ENCODE measurements at regions not wholly inside any gene's neighbourhood (a gene's known extent, or its start where the extent isn't known, plus 50 kb on each side); places are given as distances from the start of the nearest gene placed in this dataset.

GRCh38 chr18:55137602-55138001, 178.3 kb upstream of the CCDC68 start:
- Mint-ChIP-seq H3K4me3 (no peak overlapping the region), H3K4me1 (ENCODE audit: low read depth) (no peaks in the 10 kb centered on the region), H3K36me3 (ENCODE audit: low read depth) (no peaks in the 10 kb centered on the region), H3K27ac (no peak overlapping the region), H3K9me3 (no peaks in the 10 kb centered on the region), H3K27me3 (no peaks in the 10 kb centered on the region)
- intact Hi-C loops (cut with micrococcal nuclease), result no loop called here

GRCh38 chr18:55136864-55137263, 177.6 kb upstream of the CCDC68 start:
- no peaks in the 10 kb centered on the region for H3K27me3 Mint-ChIP-seq
- intact Hi-C loops (cut with micrococcal nuclease), result no loop called here

GRCh38 chr18:55136258-55136657, 177.0 kb upstream of the CCDC68 start:
- intact Hi-C loops (cut with micrococcal nuclease), result no loop called here
- no peak overlapping the region for H3K27ac Mint-ChIP-seq
- peaks cover 2% of the 10 kb centered on the region for H3K27me3 Mint-ChIP-seq
- H3K9me3 Mint-ChIP-seq, result no peaks in the 10 kb centered on the region
- no peaks in the 10 kb centered on the region for H3K4me1 Mint-ChIP-seq (ENCODE audit: low read depth)
- H3K36me3 Mint-ChIP-seq (ENCODE audit: low read depth), result no peaks in the 10 kb centered on the region
- H3K4me3 Mint-ChIP-seq, result no peak overlapping the region

More at GRCh38 chr18:55136864-55137263, 177.6 kb upstream of the CCDC68 start:
- Mint-ChIP-seq H3K9me3 (no peaks in the 10 kb centered on the region), H3K4me3 (no peak overlapping the region), H3K4me1 (ENCODE audit: low read depth) (no peaks in the 10 kb centered on the region), H3K27ac (no peak overlapping the region), H3K36me3 (ENCODE audit: low read depth) (no peaks in the 10 kb centered on the region)

GRCh38 chr18:55133378-55133777, 174.1 kb upstream of the CCDC68 start:
- Mint-ChIP-seq H3K27ac (no peak overlapping the region), H3K9me3 (no peaks in the 10 kb centered on the region), H3K4me1 (ENCODE audit: low read depth) (no peaks in the 10 kb centered on the region), H3K4me3 (no peak overlapping the region), H3K36me3 (ENCODE audit: low read depth) (no peaks in the 10 kb centered on the region), H3K27me3 (peaks cover 2% of the 10 kb centered on the region)
- intact Hi-C loops (cut with micrococcal nuclease), result no loop called here

- Mint-ChIP-seq H3K27ac (no peak overlapping the region), H3K4me3 (no peak overlapping the region), H3K9me3 (peaks cover 14% of the 10 kb centered on the region), H3K4me1 (ENCODE audit: low read depth) (no peaks in the 10 kb centered on the region), H3K36me3 (ENCODE audit: low read depth) (no peaks in the 10 kb centered on the region), H3K27me3 (peaks cover 2% of the 10 kb centered on the region)
- intact Hi-C loops (cut with micrococcal nuclease), result no loop called here
These were observed 169.2 kb upstream of the CCDC68 start for GRCh38 chr18:55128437-55128836.

GRCh38 chr18:55124078-55124763, 165.0 kb upstream of the CCDC68 start:
- intact Hi-C loops (cut with micrococcal nuclease), result no loop called here
- Mint-ChIP-seq H3K4me3 (no peak overlapping the region), H3K9me3 (peaks cover 27% of the 10 kb centered on the region), H3K36me3 (ENCODE audit: low read depth) (no peaks in the 10 kb centered on the region), H3K4me1 (ENCODE audit: low read depth) (no peaks in the 10 kb centered on the region), H3K27me3 (no peaks in the 10 kb centered on the region), H3K27ac (no peak overlapping the region)

GRCh38 chr18:55123361-55123760, 164.1 kb upstream of the CCDC68 start:
- no peak overlapping the region for H3K27ac Mint-ChIP-seq
- H3K4me3 Mint-ChIP-seq, result no peak overlapping the region
- H3K36me3 Mint-ChIP-seq (ENCODE audit: low read depth), result no peaks in the 10 kb centered on the region
- H3K4me1 Mint-ChIP-seq (ENCODE audit: low read depth), result no peaks in the 10 kb centered on the region
- intact Hi-C loops (cut with micrococcal nuclease), result no loop called here
- no peaks in the 10 kb centered on the region for H3K27me3 Mint-ChIP-seq
- peaks cover 27% of the 10 kb centered on the region for H3K9me3 Mint-ChIP-seq

DNA sequence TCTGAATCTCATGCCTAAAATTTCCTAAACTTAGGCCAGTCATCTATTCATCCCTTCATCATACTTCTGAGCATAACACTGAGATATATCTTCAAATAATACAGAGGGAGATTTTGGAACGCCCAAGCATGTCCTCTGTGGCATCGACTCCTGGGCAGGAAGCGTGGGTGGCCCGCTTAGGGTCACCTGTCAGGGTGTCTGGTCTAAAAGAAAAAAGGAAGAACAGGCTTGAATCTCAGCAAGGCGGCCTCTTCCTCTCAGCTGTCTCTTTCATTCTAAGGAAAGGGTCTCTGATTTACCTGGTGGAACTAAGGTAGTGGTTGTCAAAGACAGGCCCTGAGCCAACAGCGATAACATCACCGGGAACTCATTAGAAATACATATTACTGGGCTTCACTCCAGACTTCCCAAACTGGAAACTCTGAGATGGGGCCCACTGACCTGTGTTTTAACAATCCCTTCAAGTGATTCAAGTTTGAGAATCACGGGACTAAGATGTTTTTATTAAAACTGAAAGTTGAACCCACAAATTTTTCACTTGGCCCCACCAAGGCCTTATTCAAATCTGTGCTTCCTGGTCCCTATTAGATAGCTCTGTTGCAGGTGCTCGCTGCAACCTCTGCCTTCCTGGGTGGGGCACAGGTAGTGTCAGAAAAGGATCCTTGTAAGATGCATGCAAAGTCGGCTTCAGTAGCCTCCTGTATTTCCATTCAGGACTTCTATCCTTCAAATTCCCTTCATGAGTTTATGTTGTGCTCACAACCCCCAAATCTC, 162.3 kb upstream of the CCDC68 start:
- no peak overlapping the region for H3K4me3 Mint-ChIP-seq
- no peaks in the 10 kb centered on the region for H3K27me3 Mint-ChIP-seq
- intact Hi-C loops (cut with micrococcal nuclease), result no loop called here
- no peaks in the 10 kb centered on the region for H3K36me3 Mint-ChIP-seq (ENCODE audit: low read depth)
- peaks cover 13% of the 10 kb centered on the region for H3K9me3 Mint-ChIP-seq
- no peaks in the 10 kb centered on the region for H3K4me1 Mint-ChIP-seq (ENCODE audit: low read depth)
- no peak overlapping the region for H3K27ac Mint-ChIP-seq

GRCh38 chr18:55120896-55121295, 161.6 kb upstream of the CCDC68 start:
- no peaks in the 10 kb centered on the region for H3K36me3 Mint-ChIP-seq (ENCODE audit: low read depth)
- no peak overlapping the region for H3K27ac Mint-ChIP-seq
- intact Hi-C loops (cut with micrococcal nuclease), result no loop called here
- no peak overlapping the region for H3K4me3 Mint-ChIP-seq
- H3K4me1 Mint-ChIP-seq (ENCODE audit: low read depth), result no peaks in the 10 kb centered on the region
- H3K27me3 Mint-ChIP-seq, result no peaks in the 10 kb centered on the region
- H3K9me3 Mint-ChIP-seq, result peaks cover 13% of the 10 kb centered on the region

DNA sequence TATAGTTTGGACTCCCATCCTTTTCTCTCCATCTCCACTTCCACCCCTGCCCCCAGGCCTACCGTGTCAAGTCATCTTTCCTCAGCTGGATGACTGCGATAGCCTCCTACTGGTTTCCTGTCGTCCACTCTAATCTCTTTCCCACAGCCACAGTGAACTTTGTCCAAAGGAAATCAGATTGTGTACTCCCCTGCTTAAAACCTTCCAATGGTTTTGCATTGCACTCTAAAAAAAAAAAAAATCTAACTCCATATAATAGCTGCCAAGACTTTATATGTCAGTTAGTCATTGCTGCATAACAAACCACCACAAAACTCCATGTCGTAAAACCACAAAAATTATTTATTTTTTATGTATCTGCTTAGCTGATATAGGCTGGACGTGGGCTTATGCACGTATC, 160.2 kb upstream of the CCDC68 start:
- intact Hi-C loops (cut with micrococcal nuclease), result no loop called here
- Mint-ChIP-seq H3K27me3 (no peaks in the 10 kb centered on the region), H3K36me3 (ENCODE audit: low read depth) (no peaks in the 10 kb centered on the region), H3K9me3 (peaks cover 13% of the 10 kb centered on the region), H3K4me1 (ENCODE audit: low read depth) (no peaks in the 10 kb centered on the region), H3K4me3 (no peak overlapping the region), H3K27ac (no peak overlapping the region)

DNA sequence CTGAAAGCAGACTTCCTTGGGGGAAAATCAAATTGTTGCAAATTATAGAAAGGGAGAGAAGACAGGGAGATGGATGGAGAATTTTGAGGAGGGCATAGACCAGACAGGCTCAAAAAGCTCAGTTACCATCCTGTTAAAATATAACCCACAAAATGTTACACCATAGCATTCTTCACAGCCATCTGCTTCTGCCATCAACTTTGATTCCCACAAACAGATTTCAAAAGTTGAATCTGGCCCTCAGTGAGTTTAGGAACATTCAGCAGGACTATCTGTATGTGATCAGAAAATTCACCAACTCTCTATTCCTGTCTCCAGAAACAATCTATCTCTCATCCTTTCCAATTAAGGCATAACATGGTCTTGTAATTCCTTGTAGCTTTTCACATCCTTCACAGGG, 159.8 kb upstream of the CCDC68 start:
- Mint-ChIP-seq H3K36me3 (ENCODE audit: low read depth) (no peaks in the 10 kb centered on the region), H3K4me1 (ENCODE audit: low read depth) (no peaks in the 10 kb centered on the region), H3K27ac (no peak overlapping the region), H3K9me3 (peaks cover 13% of the 10 kb centered on the region), H3K4me3 (no peak overlapping the region), H3K27me3 (no peaks in the 10 kb centered on the region)
- intact Hi-C loops (cut with micrococcal nuclease), result no loop called here

GRCh38 chr18:55116863-55117262, 157.6 kb upstream of the CCDC68 start:
- Mint-ChIP-seq H3K27me3 (no peaks in the 10 kb centered on the region), H3K4me1 (ENCODE audit: low read depth) (no peaks in the 10 kb centered on the region), H3K36me3 (ENCODE audit: low read depth) (no peaks in the 10 kb centered on the region), H3K4me3 (no peak overlapping the region), H3K9me3 (peaks cover 8% of the 10 kb centered on the region), H3K27ac (no peak overlapping the region)
- intact Hi-C loops (cut with micrococcal nuclease), result no loop called here

DNA sequence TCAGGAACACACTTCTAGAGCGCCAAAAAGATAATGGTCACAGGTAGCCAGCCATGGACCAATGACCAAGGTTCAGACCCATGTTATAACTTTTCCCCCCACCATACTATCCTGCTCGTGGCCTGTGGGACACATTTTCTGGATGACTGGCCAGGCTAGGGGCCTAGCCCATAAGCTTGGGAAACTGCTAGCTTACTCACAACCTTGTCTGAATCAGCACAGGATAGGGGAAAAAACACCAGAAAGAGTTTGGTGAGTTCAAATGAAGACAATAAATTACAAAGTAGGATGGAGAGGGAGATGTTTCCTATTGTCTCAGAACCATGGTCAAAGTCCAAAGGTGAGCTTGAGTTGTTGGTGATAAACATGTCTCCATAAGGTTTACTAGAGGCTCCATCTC, 156.3 kb upstream of the CCDC68 start:
- no peaks in the 10 kb centered on the region for H3K27me3 Mint-ChIP-seq
- H3K36me3 Mint-ChIP-seq (ENCODE audit: low read depth), result no peaks in the 10 kb centered on the region
- intact Hi-C loops (cut with micrococcal nuclease), result no loop called here
- no peak overlapping the region for H3K4me3 Mint-ChIP-seq
- no peak overlapping the region for H3K27ac Mint-ChIP-seq
- no peaks in the 10 kb centered on the region for H3K9me3 Mint-ChIP-seq
- H3K4me1 Mint-ChIP-seq (ENCODE audit: low read depth), result no peaks in the 10 kb centered on the region

- Mint-ChIP-seq H3K36me3 (ENCODE audit: low read depth) (no peaks in the 10 kb centered on the region), H3K4me3 (no peak overlapping the region), H3K27me3 (no peaks in the 10 kb centered on the region), H3K27ac (no peak overlapping the region), H3K9me3 (no peaks in the 10 kb centered on the region), H3K4me1 (ENCODE audit: low read depth) (no peaks in the 10 kb centered on the region)
- intact Hi-C loops (cut with micrococcal nuclease), result no loop called here
These were observed 155.6 kb upstream of the CCDC68 start for GRCh38 chr18:55114876-55115275.

DNA sequence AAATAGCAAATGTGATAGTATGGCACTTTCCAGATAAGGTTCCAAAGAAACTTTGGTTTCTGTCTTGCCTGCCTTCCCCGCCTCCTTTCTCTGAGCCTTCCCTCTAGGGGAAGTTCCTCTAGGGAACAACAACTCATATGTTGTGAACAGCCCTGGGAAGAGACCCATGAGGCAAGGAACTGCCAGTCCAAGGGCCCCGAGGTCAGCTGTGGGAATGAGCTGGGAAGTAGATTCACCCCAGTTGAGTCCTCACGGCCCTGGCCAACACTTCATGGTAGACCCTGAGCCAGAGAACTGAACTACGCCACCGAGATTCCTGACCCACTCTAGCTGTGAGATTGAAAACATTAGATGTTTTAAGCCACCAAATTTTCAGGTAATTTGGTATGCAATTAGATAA, 154.5 kb upstream of the CCDC68 start:
- no peaks in the 10 kb centered on the region for H3K9me3 Mint-ChIP-seq
- no peaks in the 10 kb centered on the region for H3K27me3 Mint-ChIP-seq
- no peak overlapping the region for H3K27ac Mint-ChIP-seq
- H3K4me3 Mint-ChIP-seq, result no peak overlapping the region
- intact Hi-C loops (cut with micrococcal nuclease), result no loop called here
- H3K36me3 Mint-ChIP-seq (ENCODE audit: low read depth), result no peaks in the 10 kb centered on the region
- no peaks in the 10 kb centered on the region for H3K4me1 Mint-ChIP-seq (ENCODE audit: low read depth)

Measured in dendritic cell treated with granulocyte-macrophage colony-stimulating factor and Interleukin-4, amounts not matched to agents 40 ng/mL and 50 ng/mL, for 4 days (primary cell).